HAP-1 (cell line): ENCODE measurements at regions not wholly inside any gene's neighbourhood (a gene's known extent, or its start where the extent isn't known, plus 50 kb on each side); places are given as distances from the start of the nearest gene placed in this dataset.
A peak's percentile ranks its signal among the peaks of the same experiment; 100 is the strongest.

Experiments used
- DNase-seq, 2 experiments: peaks; one replicate each; pipeline ENCODE4 v3.0.0-alpha.2; 2016 to 2020; ENCODE audit warnings: low spot score in 2 of 2
- H3K27me3 ChIP-seq: fragments of 250-450 bp; sonication (Bioruptor Pico); 2 replicates; pipeline ENCODE4 v1.5.1; 2020; ENCODE audit warnings: low read depth, mild to moderate bottlenecking, moderate library complexity
- H3K36me3 ChIP-seq: fragments of 250-450 bp; sonication (Bioruptor Pico); replicated peaks from 2 replicates; pipeline ENCODE4 v1.5.1; 2020; ENCODE audit warnings: mild to moderate bottlenecking
- H3K4me1 ChIP-seq: fragments of 250-450 bp; sonication (Bioruptor Pico); 2 replicates; pipeline ENCODE4 v1.5.1; 2020; ENCODE audit warnings: mild to moderate bottlenecking
- H3K4me3 ChIP-seq: fragments of 250-450 bp; sonication (Bioruptor Pico); 2 replicates; pipeline ENCODE4 v1.5.1; 2020; ENCODE audit warnings: mild to moderate bottlenecking, moderate library complexity
- H3K9me3 ChIP-seq: fragments of 250-450 bp; sonication (Bioruptor Pico); 2 replicates; pipeline ENCODE4 v1.5.1; 2020; ENCODE audit warnings: mild to moderate bottlenecking, moderate library complexity
- in situ Hi-C: fragments of 300-500 bp; cut with MboI; formaldehyde crosslinking; loops from 3 replicates; pipeline ENCODE4 v1.14.3; 2020; ENCODE audit warnings: low sequenced_read_pairs, inconsistent platforms, mixed read lengths

DNA sequence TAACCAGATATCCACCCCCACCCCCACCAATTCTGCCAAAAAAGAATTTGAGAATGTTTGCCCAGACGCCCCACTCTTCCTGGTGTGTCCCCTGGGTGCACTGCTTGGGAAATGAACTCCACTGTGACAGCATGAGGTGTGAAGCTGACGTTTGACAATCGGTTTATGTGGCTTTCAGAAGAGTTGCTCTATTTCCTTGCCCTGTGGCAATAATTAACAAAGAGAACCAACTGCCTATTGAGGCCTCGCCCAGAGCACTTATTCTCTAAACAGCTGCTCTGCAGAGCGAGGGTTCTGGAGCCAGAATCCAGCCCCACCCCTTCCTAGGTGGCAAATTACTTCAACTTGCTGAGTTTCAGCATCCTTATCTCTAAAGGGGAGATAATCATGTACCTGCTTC, 115.8 kb upstream of the SIX3 start:
- no peaks in the 10 kb centered on the region for H3K9me3 ChIP-seq
- in situ Hi-C loops = no loop called here
- DNase-seq = peak; percentile 45 to 50
- 0 out of 2 replicates have a peak, but pooled peaks cover 3% of the 10 kb centered on the region for H3K4me1 ChIP-seq
- H3K27me3 ChIP-seq = no peaks in the 10 kb centered on the region
- no peak overlapping the region for H3K4me3 ChIP-seq
- no peaks in the 10 kb centered on the region for H3K36me3 ChIP-seq

DNA sequence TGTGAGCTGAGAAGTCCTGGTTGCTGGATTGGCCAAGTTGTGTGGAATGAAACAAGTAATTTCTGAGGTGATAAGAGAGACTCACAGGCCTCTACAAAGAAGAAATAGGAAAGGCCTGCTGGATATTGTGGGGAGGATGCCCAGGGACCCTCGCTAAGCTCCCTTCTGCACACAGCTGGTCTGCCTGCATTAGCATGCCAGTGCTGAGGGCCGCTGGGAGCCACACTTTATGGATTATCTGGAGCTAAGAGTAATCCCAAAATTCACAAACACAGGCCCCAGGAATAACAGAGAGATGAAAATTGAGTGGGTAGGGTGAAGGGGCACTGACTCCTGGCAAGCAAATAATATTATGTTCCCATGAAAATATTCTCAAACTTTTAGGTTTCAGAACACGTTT, 114.9 kb upstream of the SIX3 start:
- H3K9me3 ChIP-seq = no peaks in the 10 kb centered on the region
- DNase-seq = no peak
- H3K4me1 ChIP-seq = 0 out of 2 replicates have a peak, but pooled peaks cover 3% of the 10 kb centered on the region
- no peaks in the 10 kb centered on the region for H3K27me3 ChIP-seq
- in situ Hi-C loops = no loop called here
- H3K36me3 ChIP-seq = no peaks in the 10 kb centered on the region
- H3K4me3 ChIP-seq = no peak overlapping the region

DNA sequence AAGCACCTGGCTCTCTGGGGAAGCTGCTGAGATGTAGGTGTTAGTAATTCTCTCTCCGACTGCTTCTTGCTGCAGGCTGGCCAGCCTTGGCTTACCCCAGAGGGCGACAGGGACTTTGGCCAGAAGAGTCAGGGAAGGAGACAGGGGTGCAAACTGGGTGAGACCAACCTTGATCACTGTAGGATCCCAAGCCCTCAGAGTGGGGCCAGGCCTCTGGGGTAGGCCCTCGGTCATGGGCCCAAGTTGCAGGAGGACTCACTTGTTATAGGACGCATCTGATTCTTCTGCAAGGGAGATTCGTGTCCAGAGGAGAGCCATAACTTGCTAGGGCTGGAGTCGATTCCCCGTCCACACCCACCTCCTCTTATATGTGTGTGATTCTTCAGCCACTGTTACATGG, 111.7 kb upstream of the SIX3 start:
- Histone ChIP-seq H3K27me3 (no peaks in the 10 kb centered on the region), H3K4me3 (no peak overlapping the region), H3K36me3 (no peaks in the 10 kb centered on the region), H3K4me1 (0 out of 2 replicates have a peak, but pooled peaks cover 3% of the 10 kb centered on the region), H3K9me3 (no peaks in the 10 kb centered on the region)
- in situ Hi-C loops = no loop called here
- no peak for DNase-seq

DNA sequence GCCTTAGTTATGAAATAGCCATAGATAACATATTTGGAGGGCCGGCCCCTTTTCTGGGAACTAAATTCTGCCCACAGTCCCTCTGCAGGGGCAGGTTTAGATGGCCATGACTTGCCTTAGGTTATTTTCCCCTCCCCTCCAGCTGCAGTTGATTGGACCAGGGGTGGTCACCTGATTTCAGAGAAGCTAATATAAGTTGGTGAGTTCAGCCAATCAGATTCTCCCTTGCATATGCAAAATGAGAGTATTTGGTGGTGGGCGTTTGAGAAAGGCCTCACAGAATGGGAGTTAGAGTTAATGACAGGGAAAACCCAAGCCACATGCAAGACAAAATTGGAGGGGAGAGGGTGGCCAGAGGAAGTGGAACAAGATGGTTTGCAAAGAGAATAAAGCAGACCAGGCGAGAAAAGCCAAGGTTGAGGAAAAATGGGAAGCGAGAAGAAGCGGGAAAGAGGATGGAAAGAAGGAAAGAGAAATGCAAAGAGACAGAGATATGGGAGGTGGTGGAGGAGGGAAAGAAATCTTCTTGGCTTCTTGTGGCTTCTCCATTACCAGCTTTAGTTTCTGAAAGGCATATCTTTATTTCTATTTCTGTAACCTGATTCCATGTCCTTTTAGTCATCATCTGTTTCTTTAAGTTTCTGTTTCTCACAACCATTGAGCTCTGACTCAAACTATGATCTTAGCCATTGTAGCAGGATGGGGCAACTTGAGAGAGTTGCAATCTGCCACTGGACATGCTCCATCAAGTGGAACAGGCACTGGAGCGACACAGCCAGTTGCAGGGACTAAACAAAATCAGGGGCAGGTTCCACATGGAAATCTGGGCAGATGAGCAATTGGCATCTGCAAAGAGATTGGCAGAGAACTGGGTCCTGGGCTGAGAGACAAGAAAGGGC, 108.1 kb upstream of the SIX3 start:
- H3K9me3 ChIP-seq = no peaks in the 10 kb centered on the region
- H3K27me3 ChIP-seq = no peaks in the 10 kb centered on the region
- no peak for DNase-seq
- no peaks in the 10 kb centered on the region for H3K4me1 ChIP-seq
- in situ Hi-C loops = no loop called here
- no peak overlapping the region for H3K4me3 ChIP-seq
- no peaks in the 10 kb centered on the region for H3K36me3 ChIP-seq

DNA sequence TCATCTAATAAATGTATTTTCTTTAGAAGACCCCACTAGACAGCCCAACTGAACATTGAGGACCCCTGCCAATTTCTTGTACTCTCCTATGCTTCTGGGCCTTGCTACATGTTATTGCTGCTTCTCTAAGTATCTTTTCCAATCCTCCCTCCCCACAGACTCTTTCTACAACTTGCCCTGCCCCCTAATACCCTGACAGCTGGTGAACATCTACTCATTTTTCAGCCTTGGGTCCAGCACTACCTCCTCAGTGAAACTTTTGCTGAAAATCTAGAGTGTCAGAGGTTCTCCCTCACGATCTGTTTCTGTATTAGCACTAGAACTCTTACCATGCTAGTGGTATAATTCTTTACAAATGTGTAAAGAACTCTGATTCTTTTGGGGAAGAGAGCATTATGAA, 106.8 kb upstream of the SIX3 start:
- no peak for DNase-seq
- H3K36me3 ChIP-seq = no peaks in the 10 kb centered on the region
- in situ Hi-C loops = no loop called here
- H3K9me3 ChIP-seq = no peaks in the 10 kb centered on the region
- no peaks in the 10 kb centered on the region for H3K27me3 ChIP-seq
- H3K4me3 ChIP-seq = no peak overlapping the region
- no peaks in the 10 kb centered on the region for H3K4me1 ChIP-seq

DNA sequence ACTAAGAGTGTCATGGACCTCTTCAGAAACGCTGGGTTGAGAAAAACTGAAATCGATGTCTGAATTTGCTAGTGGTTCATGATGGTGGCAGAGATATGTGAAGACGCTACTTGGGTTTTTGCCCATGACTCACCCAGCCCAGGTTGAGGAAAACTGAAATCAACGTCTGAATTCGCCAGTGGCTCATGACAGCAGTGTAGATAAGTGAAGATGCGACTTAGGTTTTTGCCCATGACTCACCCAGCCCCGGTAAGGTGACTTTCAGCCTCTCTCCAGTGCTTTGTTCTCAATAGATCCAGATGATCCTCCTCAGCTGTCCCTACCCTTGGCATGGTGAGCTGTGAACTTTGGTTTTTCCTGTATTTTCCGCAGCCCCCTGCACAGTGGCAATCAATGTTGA, 105.3 kb upstream of the SIX3 start:
- in situ Hi-C loops = no loop called here
- H3K27me3 ChIP-seq = no peaks in the 10 kb centered on the region
- no peaks in the 10 kb centered on the region for H3K4me1 ChIP-seq
- H3K36me3 ChIP-seq = no peaks in the 10 kb centered on the region
- DNase-seq = no peak
- H3K9me3 ChIP-seq = no peaks in the 10 kb centered on the region
- no peak overlapping the region for H3K4me3 ChIP-seq

DNA sequence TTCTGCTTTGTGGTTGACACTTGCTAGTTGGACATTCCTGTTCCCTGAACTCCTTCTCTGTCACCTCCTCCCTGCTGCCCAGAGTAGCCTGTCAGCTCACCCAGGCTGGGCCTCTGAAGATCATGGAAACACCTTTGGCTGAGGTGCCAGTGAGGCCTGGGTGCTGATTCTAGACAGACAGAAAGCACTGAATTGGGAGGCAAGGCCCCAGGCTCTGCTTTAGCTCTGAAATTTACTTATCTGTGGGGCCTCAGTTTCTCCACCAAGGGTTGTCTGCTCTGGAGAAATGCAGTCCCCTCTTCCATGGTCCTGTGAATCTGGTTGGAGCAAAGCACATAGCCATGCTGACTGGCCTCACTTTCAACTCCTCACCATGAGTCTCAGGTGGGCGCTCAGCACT, 104.6 kb upstream of the SIX3 start:
- no peaks in the 10 kb centered on the region for H3K36me3 ChIP-seq
- no peaks in the 10 kb centered on the region for H3K27me3 ChIP-seq
- no peak for DNase-seq
- H3K9me3 ChIP-seq = no peaks in the 10 kb centered on the region
- H3K4me1 ChIP-seq = no peaks in the 10 kb centered on the region
- no peak overlapping the region for H3K4me3 ChIP-seq
- in situ Hi-C loops = no loop called here

DNA sequence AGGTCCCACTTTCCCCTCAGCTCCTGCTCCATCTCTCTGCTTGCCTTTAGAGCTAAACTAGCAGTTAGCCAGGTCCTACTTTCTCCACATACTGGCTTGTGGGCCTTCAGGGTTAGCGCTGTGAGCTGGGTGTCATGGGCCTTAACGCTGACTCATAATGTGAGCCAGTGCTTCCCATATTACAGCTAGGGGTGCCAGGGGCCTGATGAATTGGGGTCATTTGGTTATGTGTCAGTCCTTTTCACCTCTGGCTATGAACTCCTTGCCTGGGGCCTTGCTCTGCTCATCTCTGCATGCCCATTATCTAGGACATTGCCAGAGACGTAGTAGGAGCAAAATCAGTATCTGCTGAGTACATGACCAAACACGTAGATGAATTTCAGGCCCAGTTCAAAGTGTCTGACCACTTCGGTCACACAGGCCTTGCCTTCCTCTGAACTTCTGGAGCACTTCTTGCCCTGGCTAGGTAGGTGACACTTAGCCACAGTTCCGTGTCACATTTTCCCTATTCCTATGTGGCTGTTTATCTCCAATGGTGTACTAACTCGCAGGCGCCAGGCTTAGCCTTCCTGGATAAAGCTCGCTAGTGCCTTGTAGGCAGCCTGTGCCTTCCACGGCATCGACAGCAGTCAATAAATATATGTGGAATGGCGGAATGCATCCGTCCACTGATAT, 103.2 kb upstream of the SIX3 start:
- Histone ChIP-seq H3K4me3 (no peak overlapping the region), H3K36me3 (no peaks in the 10 kb centered on the region), H3K27me3 (no peaks in the 10 kb centered on the region), H3K4me1 (no peaks in the 10 kb centered on the region), H3K9me3 (no peaks in the 10 kb centered on the region)
- in situ Hi-C loops = no loop called here
- DNase-seq = no peak

DNA sequence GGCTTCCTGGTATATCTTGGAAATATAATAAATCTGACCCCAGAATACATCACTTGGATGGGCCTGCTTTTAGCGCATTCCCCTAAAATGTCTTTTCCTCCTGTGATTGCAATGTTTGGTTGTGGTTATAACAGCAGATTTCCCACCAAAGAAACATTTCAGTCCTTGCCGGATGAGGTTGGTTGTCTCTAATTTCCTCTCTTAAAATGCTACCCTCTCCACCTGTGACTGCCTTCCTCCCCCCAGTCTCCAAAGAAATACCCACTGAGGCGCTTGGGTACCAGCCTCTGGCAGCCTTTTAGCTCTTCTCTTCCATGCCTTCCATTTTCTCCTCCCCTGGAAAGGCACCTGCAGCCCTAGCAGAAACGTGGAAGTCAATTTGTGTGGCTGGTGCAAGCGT, 102.1 kb upstream of the SIX3 start:
- H3K27me3 ChIP-seq = no peaks in the 10 kb centered on the region
- no peaks in the 10 kb centered on the region for H3K36me3 ChIP-seq
- DNase-seq = no peak
- no peaks in the 10 kb centered on the region for H3K4me1 ChIP-seq
- in situ Hi-C loops = no loop called here
- no peaks in the 10 kb centered on the region for H3K9me3 ChIP-seq
- H3K4me3 ChIP-seq = no peak overlapping the region

DNA sequence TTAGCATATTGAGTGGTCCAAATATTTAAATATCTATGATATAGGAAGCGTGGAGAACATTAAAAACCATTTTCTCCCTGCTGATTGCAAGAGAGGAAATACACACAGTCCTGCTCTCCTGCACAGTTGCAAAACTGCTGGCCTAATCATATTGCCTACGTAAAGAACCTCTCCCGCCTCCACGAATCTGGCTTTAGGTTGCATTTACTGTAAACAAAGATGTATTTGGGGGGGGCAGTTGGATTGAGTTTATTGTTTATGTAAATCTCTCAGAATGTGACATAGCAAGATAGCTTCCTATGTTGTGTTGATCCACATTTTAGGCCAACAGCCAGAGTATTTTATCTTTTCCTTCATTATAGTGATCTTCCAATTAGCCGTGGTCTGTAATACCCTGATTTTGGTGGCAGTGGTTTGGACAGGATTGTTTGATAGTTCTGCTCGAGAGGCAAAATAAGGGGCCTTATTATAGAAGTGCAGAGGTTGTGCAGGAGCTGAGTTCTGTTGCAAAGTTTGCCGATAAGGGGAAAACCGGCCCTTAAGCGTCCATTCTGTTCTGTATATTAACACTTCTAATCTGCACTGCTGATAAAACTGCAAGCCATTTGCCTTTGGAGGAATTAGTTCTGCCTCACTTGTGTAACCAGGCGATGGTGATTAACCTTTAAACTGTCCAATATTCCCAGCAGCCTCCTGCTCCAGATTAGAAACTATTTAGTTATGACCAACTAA, 101.6 kb upstream of the SIX3 start:
- Histone ChIP-seq H3K4me1 (no peaks in the 10 kb centered on the region), H3K9me3 (no peaks in the 10 kb centered on the region), H3K36me3 (no peaks in the 10 kb centered on the region), H3K4me3 (no peak overlapping the region), H3K27me3 (no peaks in the 10 kb centered on the region)
- DNase-seq = no peak
- in situ Hi-C loops = no loop called here

DNA sequence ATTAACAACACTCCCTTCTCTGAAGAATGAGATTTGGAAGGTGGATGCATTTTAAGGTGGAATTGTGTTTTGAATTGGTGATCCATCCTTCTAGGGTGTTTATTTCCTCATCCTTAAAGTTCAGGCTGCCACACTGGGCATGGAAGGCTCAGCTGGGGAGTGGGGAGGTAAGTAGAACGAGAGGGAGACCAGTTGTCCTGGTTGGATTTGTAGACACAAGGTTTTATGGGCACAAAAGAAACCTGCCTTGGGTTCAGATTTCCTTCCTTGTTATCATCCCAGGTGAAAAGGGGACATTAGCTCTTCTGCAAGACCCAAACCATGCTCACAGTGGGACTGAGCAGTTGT, 101.0 kb upstream of the SIX3 start:
- no peaks in the 10 kb centered on the region for H3K4me1 ChIP-seq
- in situ Hi-C loops = no loop called here
- H3K27me3 ChIP-seq = no peaks in the 10 kb centered on the region
- DNase-seq = no peak
- H3K36me3 ChIP-seq = no peaks in the 10 kb centered on the region
- no peak overlapping the region for H3K4me3 ChIP-seq
- no peaks in the 10 kb centered on the region for H3K9me3 ChIP-seq

DNA sequence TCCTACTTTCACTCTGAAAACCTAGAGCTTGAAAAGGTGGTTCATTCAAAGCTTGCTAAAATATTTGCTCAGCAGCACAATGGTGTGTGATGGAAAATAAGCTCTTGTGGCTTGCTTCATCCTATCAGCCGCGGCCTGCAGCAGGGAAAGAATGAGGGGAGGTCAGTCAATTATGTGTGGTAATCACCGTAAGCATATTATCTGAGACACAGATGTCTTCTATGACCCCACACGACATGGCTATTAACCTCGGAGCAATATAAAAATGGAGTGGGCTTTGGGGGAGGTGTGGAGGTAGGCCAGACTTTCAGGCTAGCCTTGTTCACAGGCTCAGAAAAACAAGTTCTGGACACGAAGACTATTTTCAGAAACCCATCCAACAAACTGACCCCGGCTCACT, 98.4 kb upstream of the SIX3 start:
- no peak for DNase-seq
- no peak overlapping the region for H3K4me3 ChIP-seq
- no peaks in the 10 kb centered on the region for H3K4me1 ChIP-seq
- no peaks in the 10 kb centered on the region for H3K27me3 ChIP-seq
- H3K36me3 ChIP-seq = no peaks in the 10 kb centered on the region
- H3K9me3 ChIP-seq = no peaks in the 10 kb centered on the region
- in situ Hi-C loops = no loop called here

DNA sequence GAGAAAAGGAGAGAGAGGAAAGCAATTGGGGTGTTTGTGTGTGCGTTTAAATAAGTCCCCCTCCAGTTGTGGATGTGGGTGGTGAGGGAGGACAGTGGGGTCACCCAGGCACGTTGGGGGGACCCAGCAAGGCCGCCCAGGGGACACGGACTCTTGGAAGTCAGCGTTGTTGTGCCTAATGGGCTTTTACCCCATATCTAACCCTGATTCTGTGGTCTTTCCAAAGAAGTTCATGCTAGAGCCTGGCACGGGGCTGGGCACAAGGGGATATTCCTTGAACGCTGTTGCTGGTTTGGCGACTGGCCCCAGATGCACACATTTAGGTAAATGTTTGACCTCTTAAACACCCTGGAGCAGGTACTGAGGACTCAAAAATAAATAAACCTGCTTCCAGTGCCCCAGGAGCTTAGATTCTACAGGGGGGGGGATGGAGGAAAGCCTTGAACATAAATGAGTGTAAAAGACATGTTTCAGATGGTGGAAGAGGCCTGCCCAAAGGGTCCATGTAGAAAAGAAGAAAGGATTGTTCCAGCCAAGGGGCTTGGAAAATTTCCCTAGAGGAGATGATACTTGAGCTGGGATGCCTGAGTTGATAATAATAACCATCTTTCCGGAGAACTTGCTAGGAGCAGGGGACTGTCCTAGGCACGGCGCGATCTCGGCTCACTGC, 97.7 kb upstream of the SIX3 start:
- Histone ChIP-seq H3K4me3 (no peak overlapping the region), H3K27me3 (no peaks in the 10 kb centered on the region), H3K36me3 (no peaks in the 10 kb centered on the region), H3K4me1 (no peaks in the 10 kb centered on the region), H3K9me3 (no peaks in the 10 kb centered on the region)
- no peak for DNase-seq
- in situ Hi-C loops = no loop called here
